Activated naive CD4-positive, alpha-beta T cell treated with anti-CD3 and anti-CD28 coated beads for 36 hours (primary cell): ENCODE measurements at regions not wholly inside any gene's neighbourhood (a gene's known extent, or its start where the extent isn't known, plus 50 kb on each side); places are given as distances from the start of the nearest gene placed in this dataset.
"Not testable (repeated sequence)": the region's sequence is repeated elsewhere in the genome, so short reads cannot be mapped to it uniquely, and the experiment has no call there.

Experiments used
- CTCF ChIA-PET: fragments of 350-600 bp; sonication (Branson Sonifier 250); formaldehyde crosslinking; loops from one replicate; lab custom pipeline; 2021; ENCODE audit warnings: antibody characterized with exemption; lab: Charles Lee
- DNase-seq: peaks from one replicate; pipeline ENCODE4 v3.0.0-alpha.2; 2020
- H3K27ac Mint-ChIP-seq: one replicate; pipeline ENCODE4 v1.8.0; 2021; ENCODE audit warnings: mild to moderate bottlenecking, mixed read lengths
- H3K27me3 Mint-ChIP-seq: one replicate; pipeline ENCODE4 v1.8.0; 2021; ENCODE audit warnings: low read depth, mixed read lengths
- H3K36me3 Mint-ChIP-seq: one replicate; pipeline ENCODE4 v1.8.0; 2021; ENCODE audit warnings: low read depth, mixed read lengths
- H3K4me1 Mint-ChIP-seq: one replicate; pipeline ENCODE4 v1.8.0; 2021; ENCODE audit warnings: low read depth, mixed read lengths
- H3K4me3 Mint-ChIP-seq: one replicate; pipeline ENCODE4 v1.8.0; 2021; ENCODE audit warnings: mild to moderate bottlenecking, moderate library complexity, mixed read lengths
- H3K9me3 Mint-ChIP-seq: one replicate; pipeline ENCODE4 v1.8.0; 2021; ENCODE audit warnings: mixed read lengths
- intact Hi-C: fragments of 100-400 bp; cut with micrococcal nuclease; formaldehyde crosslinking; loops from one replicate; pipeline ENCODE4 v1.15.1; 2023

GRCh38 chr6:11940532-11941166 lies 71.5 kb upstream of the HIVEP1 start:
- H3K36me3 Mint-ChIP-seq, H3K4me1 Mint-ChIP-seq, H3K27me3 Mint-ChIP-seq, DNase-seq, H3K4me3 Mint-ChIP-seq, intact Hi-C loops, H3K27ac Mint-ChIP-seq, H3K9me3 Mint-ChIP-seq: not testable (repeated sequence)
- CTCF ChIA-PET, result interaction anchor here (0.9 to 1.0 kb wide), 2 partner anchors 11 to 292 kb away, joined by 3 read pairs; no protein-coding TSS in a partner anchor

GRCh38 chr6:11938285-11938890 lies 73.7 kb upstream of the HIVEP1 start:
- no peak overlapping the region for H3K4me3 Mint-ChIP-seq
- intact Hi-C loops, result no loop called here
- H3K27me3 Mint-ChIP-seq, result no peaks in the 10 kb centered on the region
- no peaks in the 10 kb centered on the region for H3K36me3 Mint-ChIP-seq
- no peak overlapping the region for H3K27ac Mint-ChIP-seq
- no peak for DNase-seq
- peaks cover 9% of the 10 kb centered on the region for H3K4me1 Mint-ChIP-seq
- CTCF ChIA-PET, result no interaction called here
- no peaks in the 10 kb centered on the region for H3K9me3 Mint-ChIP-seq

GRCh38 chr6:11934638-11935037 lies 77.5 kb upstream of the HIVEP1 start:
- Mint-ChIP-seq H3K27me3 (no peaks in the 10 kb centered on the region), H3K4me1 (peaks cover 1% of the 10 kb centered on the region), H3K27ac (no peak overlapping the region), H3K4me3 (no peak overlapping the region), H3K36me3 (no peaks in the 10 kb centered on the region), H3K9me3 (no peaks in the 10 kb centered on the region)
- CTCF ChIA-PET, result interaction anchor here (0.7 kb wide), 1 partner anchor 22 kb away, joined by 3 read pairs; no protein-coding TSS in a partner anchor
- no peak for DNase-seq
- intact Hi-C loops, result no loop called here

GRCh38 chr6:11932892-11933291 lies 79.2 kb upstream of the HIVEP1 start:
- H3K4me3 Mint-ChIP-seq, H3K27ac Mint-ChIP-seq, H3K27me3 Mint-ChIP-seq, H3K36me3 Mint-ChIP-seq, intact Hi-C loops, DNase-seq, CTCF ChIA-PET, H3K4me1 Mint-ChIP-seq, H3K9me3 Mint-ChIP-seq: not testable (repeated sequence)

GRCh38 chr6:11931296-11932035 lies 80.6 kb upstream of the HIVEP1 start:
- Mint-ChIP-seq H3K4me1 (no peaks in the 10 kb centered on the region), H3K27me3 (no peaks in the 10 kb centered on the region), H3K9me3 (no peaks in the 10 kb centered on the region), H3K36me3 (no peaks in the 10 kb centered on the region), H3K4me3 (no peak overlapping the region), H3K27ac (no peak overlapping the region)
- CTCF ChIA-PET, result no interaction called here
- DNase-seq, result no peak
- intact Hi-C loops, result no loop called here

- intact Hi-C loops, DNase-seq, H3K9me3 Mint-ChIP-seq, H3K36me3 Mint-ChIP-seq, H3K27me3 Mint-ChIP-seq, H3K4me1 Mint-ChIP-seq, H3K4me3 Mint-ChIP-seq, CTCF ChIA-PET, H3K27ac Mint-ChIP-seq: not testable (repeated sequence)
These were observed 81.3 kb upstream of the HIVEP1 start for GRCh38 chr6:11930834-11931233.

- Mint-ChIP-seq H3K36me3 (no peaks in the 10 kb centered on the region), H3K4me1 (no peaks in the 10 kb centered on the region), H3K27ac (no peak overlapping the region), H3K9me3 (no peaks in the 10 kb centered on the region), H3K4me3 (no peak overlapping the region), H3K27me3 (no peaks in the 10 kb centered on the region)
- CTCF ChIA-PET, result interaction anchor here (0.7 to 1.0 kb wide), 2 partner anchors 111 to 153 kb away, joined by 3 to 4 read pairs; no protein-coding TSS in a partner anchor
- DNase-seq, result no peak
- intact Hi-C loops, result no loop called here
These were observed 81.9 kb upstream of the HIVEP1 start for GRCh38 chr6:11930240-11930639.

- Mint-ChIP-seq H3K27me3 (no peaks in the 10 kb centered on the region), H3K4me3 (no peak overlapping the region), H3K27ac (no peak overlapping the region), H3K9me3 (no peaks in the 10 kb centered on the region), H3K4me1 (no peaks in the 10 kb centered on the region), H3K36me3 (no peaks in the 10 kb centered on the region)
- CTCF ChIA-PET, result interaction anchor here (0.6 to 1.6 kb wide), 4 partner anchors 11 to 154 kb away, joined by 3 to 4 read pairs (median 3); no protein-coding TSS in a partner anchor
- intact Hi-C loops, result no loop called here
- no peak for DNase-seq
These were observed 82.8 kb upstream of the HIVEP1 start for GRCh38 chr6:11929241-11929835.

GRCh38 chr6:11926594-11927407 lies 85.3 kb upstream of the HIVEP1 start:
- H3K36me3 Mint-ChIP-seq, result no peaks in the 10 kb centered on the region
- no peaks in the 10 kb centered on the region for H3K27me3 Mint-ChIP-seq
- no peak for DNase-seq
- H3K4me1 Mint-ChIP-seq, result no peaks in the 10 kb centered on the region
- intact Hi-C loops, result no loop called here
- H3K9me3 Mint-ChIP-seq, result no peaks in the 10 kb centered on the region
- CTCF ChIA-PET, result no interaction called here
- H3K4me3 Mint-ChIP-seq, result no peak overlapping the region
- H3K27ac Mint-ChIP-seq, result no peak overlapping the region

GRCh38 chr6:11925805-11926204 lies 86.3 kb upstream of the HIVEP1 start:
- Mint-ChIP-seq H3K4me1 (no peaks in the 10 kb centered on the region), H3K4me3 (no peak overlapping the region), H3K9me3 (no peaks in the 10 kb centered on the region), H3K27ac (no peak overlapping the region), H3K36me3 (no peaks in the 10 kb centered on the region), H3K27me3 (no peaks in the 10 kb centered on the region)
- CTCF ChIA-PET, result no interaction called here
- intact Hi-C loops, result no loop called here
- DNase-seq, result no peak

GRCh38 chr6:11923621-11924020 lies 88.5 kb upstream of the HIVEP1 start:
- no peak for DNase-seq
- Mint-ChIP-seq H3K27me3 (no peaks in the 10 kb centered on the region), H3K36me3 (no peaks in the 10 kb centered on the region), H3K4me1 (no peaks in the 10 kb centered on the region), H3K9me3 (no peaks in the 10 kb centered on the region), H3K4me3 (no peak overlapping the region), H3K27ac (no peak overlapping the region)
- intact Hi-C loops, result no loop called here
- CTCF ChIA-PET, result interaction anchor here (1.2 kb wide), 1 partner anchor 10 kb away, joined by 3 read pairs; no protein-coding TSS in a partner anchor

GRCh38 chr6:11922901-11923300 lies 89.2 kb upstream of the HIVEP1 start:
- intact Hi-C loops, result no loop called here
- H3K27me3 Mint-ChIP-seq, result no peaks in the 10 kb centered on the region
- no peaks in the 10 kb centered on the region for H3K36me3 Mint-ChIP-seq
- H3K9me3 Mint-ChIP-seq, result no peaks in the 10 kb centered on the region
- H3K4me1 Mint-ChIP-seq, result no peaks in the 10 kb centered on the region
- no peak overlapping the region for H3K4me3 Mint-ChIP-seq
- DNase-seq, result no peak
- CTCF ChIA-PET, result no interaction called here
- H3K27ac Mint-ChIP-seq, result no peak overlapping the region
